Kidney (tissue), 13 donors: ENCODE measurements at regions not wholly inside any gene's neighbourhood (a gene's known extent, or its start where the extent isn't known, plus 50 kb on each side); places are given as distances from the start of the nearest gene placed in this dataset.

Experiments
- DNase-seq, 5 donors: peaks; one replicate each; pipeline ENCODE4 v3.0.0-alpha.2; 2013 to 2020
- FAIRE-seq: peaks from 2 replicates; lab custom pipeline; 2012; peaks lifted over from hg19 to GRCh38; lab: Jason Lieb, UNC
- H3K27ac ChIP-seq, 2 donors: one replicate each; pipeline ENCODE4 v1.7.0; 2013; ENCODE audit warnings: low read depth in 2 of 2, low read length in 2 of 2, inconsistent platforms in 1 of 2
- H3K27me3 ChIP-seq: one replicate; pipeline ENCODE4 v1.7.1; 2013; ENCODE audit warnings: low read length, inconsistent platforms; ENCODE audit not compliant: control insufficient read depth, insufficient read depth
- H3K36me3 ChIP-seq, 3 donors: one replicate each; pipeline versions ENCODE4 v1.7.0 to v1.7.1; 2013; ENCODE audit warnings: low read length in 3 of 3, control low read depth in 1 of 3, inconsistent platforms in 1 of 3; ENCODE audit not compliant: insufficient read depth in 3 of 3, control insufficient read depth in 2 of 3
- H3K4me1 ChIP-seq, 3 donors: one replicate each; pipeline versions ENCODE4 v1.7.0 to v1.7.1; 2013; ENCODE audit warnings: low read length in 3 of 3, inconsistent platforms in 1 of 3, low read depth in 1 of 3; ENCODE audit not compliant: control insufficient read depth in 2 of 3, insufficient read depth in 2 of 3
- H3K4me3 ChIP-seq, 3 donors: one replicate each; pipeline versions ENCODE4 v1.7.0 to v1.8.1; 2013; ENCODE audit warnings: low read length in 3 of 3, control low read depth in 1 of 3, inconsistent platforms in 1 of 3
- H3K9ac ChIP-seq, 3 donors: one replicate each; pipeline versions ENCODE4 v1.7.0 to v1.7.1; 2013; ENCODE audit warnings: low read length in 3 of 3, control low read depth in 1 of 3, inconsistent platforms in 1 of 3
- H3K9me3 ChIP-seq, 3 donors: one replicate each; pipeline versions ENCODE4 v1.7.0 to v1.7.1; 2013; ENCODE audit warnings: low read length in 3 of 3, control low read depth in 1 of 3, inconsistent platforms in 1 of 3; ENCODE audit not compliant: control insufficient read depth in 2 of 3, insufficient read depth in 1 of 3
- CTCF ChIP-seq: IDR thresholded peaks from 3 replicates; pipeline ENCODE4 v1.5.1; 2012; ENCODE audit warnings: mild to moderate bottlenecking, moderate library complexity, borderline replicate concordance; ENCODE audit not compliant: insufficient read depth; ENCODE audit errors: extremely low read depth
- intact Hi-C: fragments of 100-400 bp; cut with DNase I; formaldehyde crosslinking; loops from one replicate; pipeline ENCODE4 v1.11.1; 2022
- donor health status: control.
- donor health status: control.
- donor health status: control.
- donor health status: control.
- donor health status: control.
- donor health status: DM: yes; HTN: yes; CAD: no.
- donor health status: Normal renal cell carcinoma (clear cell type).

DNA sequence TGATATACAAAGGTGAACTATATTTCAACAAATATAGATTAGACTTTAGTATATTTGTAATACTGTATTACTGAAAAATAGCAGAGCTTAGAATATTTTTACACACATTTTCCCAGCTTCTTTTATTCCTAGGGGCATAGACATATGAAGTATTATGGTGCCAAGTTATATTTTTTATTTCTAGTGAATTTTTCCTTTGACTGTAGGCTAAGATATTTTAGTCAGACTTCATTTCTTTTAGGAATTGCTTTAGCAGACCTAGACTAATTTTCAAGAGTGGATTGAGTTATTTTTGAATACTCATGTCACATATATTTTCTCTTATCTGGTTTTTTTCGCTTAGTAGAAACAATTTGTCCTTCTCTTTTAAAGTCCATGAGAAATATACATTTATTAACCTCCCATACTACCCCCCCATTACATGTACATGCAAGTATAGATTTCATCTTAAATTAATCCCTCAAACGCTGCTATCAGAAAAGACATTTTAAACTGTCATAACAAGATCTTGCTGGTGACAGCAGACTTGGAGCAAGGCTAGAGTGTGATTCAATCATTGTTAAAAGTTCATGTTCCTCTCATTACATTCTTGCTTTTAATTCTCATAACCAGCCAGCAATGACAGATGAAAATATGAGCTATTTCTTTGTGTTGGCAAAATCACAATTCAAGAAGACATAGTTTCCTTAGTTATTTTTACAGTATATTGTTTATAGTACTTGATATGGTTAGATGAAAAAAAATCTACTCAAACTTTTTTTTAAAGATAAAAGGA, 456.1 kb downstream of the AEBP2 start:
- H3K27ac ChIP-seq: no peak overlapping the region
- intact Hi-C loops: no loop called here
- H3K4me3 ChIP-seq: no peak overlapping the region
- no peak for TF ChIP-seq CTCF
- H3K9ac ChIP-seq: no peak overlapping the region
- no peaks in the 10 kb centered on the region for H3K4me1 ChIP-seq
- H3K27me3 ChIP-seq: no peaks in the 10 kb centered on the region
- no peaks in the 10 kb centered on the region for H3K36me3 ChIP-seq
- H3K9me3 ChIP-seq: no peaks in the 10 kb centered on the region
- DNase-seq: peak in 1 of 5 donors; percentile 33
- FAIRE-seq: no peak

GRCh38 chr12:19896041-19896440, 456.7 kb downstream of the AEBP2 start:
- no peaks in the 10 kb centered on the region for H3K4me1 ChIP-seq
- intact Hi-C loops: no loop called here
- H3K36me3 ChIP-seq: no peaks in the 10 kb centered on the region
- no peaks in the 10 kb centered on the region for H3K9me3 ChIP-seq
- no peaks in the 10 kb centered on the region for H3K27me3 ChIP-seq
- H3K9ac ChIP-seq: no peak overlapping the region
- no peak for FAIRE-seq
- DNase-seq: no peak
- H3K27ac ChIP-seq: no peak overlapping the region
- no peak for TF ChIP-seq CTCF
- H3K4me3 ChIP-seq: no peak overlapping the region

- Histone ChIP-seq H3K9me3 (no peaks in the 10 kb centered on the region), H3K9ac (no peak overlapping the region), H3K36me3 (no peaks in the 10 kb centered on the region), H3K4me1 (no peaks in the 10 kb centered on the region), H3K27ac (no peak overlapping the region), H3K4me3 (no peak overlapping the region), H3K27me3 (no peaks in the 10 kb centered on the region)
- intact Hi-C loops: no loop called here
- DNase-seq (no peak), FAIRE-seq (no peak)
- TF ChIP-seq CTCF: no peak
Observed at GRCh38 chr12:19896534-19896933, 457.2 kb downstream of the AEBP2 start.
